WTC11 (cell line): ENCODE measurements at regions not wholly inside any gene's neighbourhood (a gene's known extent, or its start where the extent isn't known, plus 50 kb on each side); places are given as distances from the start of the nearest gene placed in this dataset.

Experiments used
- ATAC-seq: fragments of 200-7000 bp; cut with Tn5 transposase; 2 replicates; pipeline ENCODE4 v1.10.0; 2021; ENCODE audit warnings: mild to moderate bottlenecking, moderate library complexity
- CTCF ChIA-PET: fragments of 300-600 bp; sonication (Branson Sonifier 250); formaldehyde crosslinking; loops from one replicate; lab custom pipeline; 2021; ENCODE audit warnings: antibody characterized with exemption; lab: Charles Lee
- POLR2A ChIA-PET: fragments of 350-600 bp; sonication (Branson Sonifier 250); formaldehyde crosslinking; loops from one replicate; lab custom pipeline; 2021; ENCODE audit warnings: antibody characterized with exemption; lab: Charles Lee
- DNase-seq: peaks from one replicate; pipeline ENCODE4 v3.0.0; 2021; ENCODE audit warnings: low spot score
- H3K27ac Mint-ChIP-seq: 2 replicates; pipeline ENCODE4 v1.8.0; 2021; ENCODE audit warnings: mixed read lengths
- H3K27me3 Mint-ChIP-seq: 2 replicates; pipeline ENCODE4 v1.8.0; 2021; ENCODE audit warnings: low read depth, mild to moderate bottlenecking, moderate library complexity, mixed read lengths
- H3K36me3 Mint-ChIP-seq: 2 replicates; pipeline ENCODE4 v1.8.0; 2021; ENCODE audit warnings: mixed read lengths
- H3K4me1 Mint-ChIP-seq: 2 replicates; pipeline ENCODE4 v1.8.0; 2022; ENCODE audit warnings: mixed read lengths
- H3K4me3 Mint-ChIP-seq: 2 replicates; pipeline ENCODE4 v1.8.0; 2021; ENCODE audit warnings: mild to moderate bottlenecking, moderate library complexity, mixed read lengths
- H3K9me3 Mint-ChIP-seq: 2 replicates; pipeline ENCODE4 v1.8.0; 2021; ENCODE audit warnings: mixed read lengths
- JAZF1 ChIP-seq: fragments of 250-450 bp; sonication (Bioruptor Pico); IDR thresholded peaks from 2 replicates; pipeline ENCODE4 v1.9.0; 2021; ENCODE audit warnings: moderate library complexity, mild to moderate bottlenecking, inconsistent platforms
- NR2C2 ChIP-seq: sonication (generic); formaldehyde crosslinking; IDR thresholded peaks from 2 replicates; pipeline ENCODE4 v1.8.0; 2022; ENCODE audit warnings: mild to moderate bottlenecking, missing genetic modification reagents
- RORB ChIP-seq: fragments of 250-450 bp; sonication (Bioruptor Pico); IDR thresholded peaks from 2 replicates; pipeline ENCODE4 v1.9.0; 2021; ENCODE audit warnings: mild to moderate bottlenecking
- SMAD3 ChIP-seq: sonication (generic); formaldehyde crosslinking; IDR thresholded peaks from 2 replicates; pipeline ENCODE4 v1.8.0; 2022; ENCODE audit warnings: missing genetic modification reagents, mild to moderate bottlenecking, borderline replicate concordance
- SMAD4 ChIP-seq: sonication (generic); formaldehyde crosslinking; IDR thresholded peaks from 2 replicates; pipeline ENCODE4 v1.8.0; 2022; ENCODE audit warnings: mild to moderate bottlenecking, missing genetic modification reagents
- ZNF317 ChIP-seq: sonication (generic); formaldehyde crosslinking; IDR thresholded peaks from 2 replicates; pipeline ENCODE4 v1.8.1; 2023; ENCODE audit warnings: low read depth, mild to moderate bottlenecking, moderate library complexity, missing genetic modification reagents, borderline replicate concordance
- ZNF396 ChIP-seq: fragments of 250-450 bp; sonication (Bioruptor Pico); IDR thresholded peaks from 2 replicates; pipeline ENCODE4 v1.8.0; 2021; ENCODE audit warnings: mild to moderate bottlenecking, moderate library complexity, borderline replicate concordance
- ZNF423 ChIP-seq: fragments of 250-450 bp; sonication (Bioruptor Pico); IDR thresholded peaks from 2 replicates; pipeline ENCODE4 v2.1.2; 2022; ENCODE audit warnings: mild to moderate bottlenecking, moderate library complexity
- ZNF671 ChIP-seq: fragments of 250-450 bp; sonication (Bioruptor Pico); IDR thresholded peaks from 2 replicates; pipeline ENCODE4 v1.8.0; 2021; ENCODE audit warnings: mild to moderate bottlenecking
- TF ChIP-seq, protein P1 (sequence below): sonication (generic); formaldehyde crosslinking; IDR thresholded peaks from 2 replicates; pipeline ENCODE4 v1.8.0; 2023; ENCODE audit warnings: mild to moderate bottlenecking, missing genetic modification reagents
- TF ChIP-seq, protein P2 (sequence below): sonication (generic); formaldehyde crosslinking; IDR thresholded peaks from 2 replicates; pipeline ENCODE4 v1.8.1; 2022; ENCODE audit warnings: mild to moderate bottlenecking, moderate library complexity, missing genetic modification reagents
- TF ChIP-seq, protein P3 (sequence below): sonication (generic); formaldehyde crosslinking; IDR thresholded peaks from 2 replicates; pipeline ENCODE4 v1.8.1; 2023; ENCODE audit warnings: mild to moderate bottlenecking, missing genetic modification reagents, moderate library complexity
- TF ChIP-seq, protein P4 (sequence below): sonication (generic); formaldehyde crosslinking; IDR thresholded peaks from 2 replicates; pipeline ENCODE4 v1.8.0; 2022; ENCODE audit warnings: mild to moderate bottlenecking, missing genetic modification reagents
- TF ChIP-seq, protein P5 (sequence below): sonication (generic); formaldehyde crosslinking; IDR thresholded peaks from 2 replicates; pipeline ENCODE4 v1.8.0; 2023; ENCODE audit warnings: missing genetic modification reagents, mild to moderate bottlenecking, borderline replicate concordance
- TF ChIP-seq, protein P6 (sequence below): sonication (generic); formaldehyde crosslinking; IDR thresholded peaks from 2 replicates; pipeline ENCODE4 v1.8.1; 2023; ENCODE audit warnings: mild to moderate bottlenecking, moderate library complexity, missing genetic modification reagents

DNA sequence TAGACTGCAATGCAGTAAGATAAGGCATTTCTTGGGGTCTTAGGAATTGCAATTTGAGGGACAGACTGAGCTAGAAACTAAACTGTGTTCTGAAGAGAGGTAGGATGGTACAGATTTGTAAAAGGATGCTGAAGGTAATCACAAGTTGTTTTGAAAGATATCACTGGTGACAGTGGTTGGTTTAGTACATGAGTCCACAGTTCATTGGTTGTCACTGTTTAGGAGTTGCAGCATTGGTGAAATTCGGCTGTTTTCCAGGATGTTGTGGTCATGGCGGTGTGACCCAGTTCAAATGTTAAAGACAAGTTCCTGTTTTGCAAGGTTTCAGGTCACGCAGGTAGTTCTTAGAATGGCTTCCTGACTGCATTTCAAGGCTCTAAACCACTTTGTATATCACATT lies 292.8 kb upstream of the B3GALT2 start:
- Mint-ChIP-seq H3K36me3 (no peaks in the 10 kb centered on the region), H3K4me3 (no peak overlapping the region), H3K9me3 (no peaks in the 10 kb centered on the region), H3K4me1 (peaks cover 6% of the 10 kb centered on the region), H3K27me3 (no peaks in the 10 kb centered on the region), H3K27ac (no peak overlapping the region)
- POLR2A ChIA-PET = no interaction called here
- no peak for DNase-seq
- TF ChIP-seq, protein P1, sequence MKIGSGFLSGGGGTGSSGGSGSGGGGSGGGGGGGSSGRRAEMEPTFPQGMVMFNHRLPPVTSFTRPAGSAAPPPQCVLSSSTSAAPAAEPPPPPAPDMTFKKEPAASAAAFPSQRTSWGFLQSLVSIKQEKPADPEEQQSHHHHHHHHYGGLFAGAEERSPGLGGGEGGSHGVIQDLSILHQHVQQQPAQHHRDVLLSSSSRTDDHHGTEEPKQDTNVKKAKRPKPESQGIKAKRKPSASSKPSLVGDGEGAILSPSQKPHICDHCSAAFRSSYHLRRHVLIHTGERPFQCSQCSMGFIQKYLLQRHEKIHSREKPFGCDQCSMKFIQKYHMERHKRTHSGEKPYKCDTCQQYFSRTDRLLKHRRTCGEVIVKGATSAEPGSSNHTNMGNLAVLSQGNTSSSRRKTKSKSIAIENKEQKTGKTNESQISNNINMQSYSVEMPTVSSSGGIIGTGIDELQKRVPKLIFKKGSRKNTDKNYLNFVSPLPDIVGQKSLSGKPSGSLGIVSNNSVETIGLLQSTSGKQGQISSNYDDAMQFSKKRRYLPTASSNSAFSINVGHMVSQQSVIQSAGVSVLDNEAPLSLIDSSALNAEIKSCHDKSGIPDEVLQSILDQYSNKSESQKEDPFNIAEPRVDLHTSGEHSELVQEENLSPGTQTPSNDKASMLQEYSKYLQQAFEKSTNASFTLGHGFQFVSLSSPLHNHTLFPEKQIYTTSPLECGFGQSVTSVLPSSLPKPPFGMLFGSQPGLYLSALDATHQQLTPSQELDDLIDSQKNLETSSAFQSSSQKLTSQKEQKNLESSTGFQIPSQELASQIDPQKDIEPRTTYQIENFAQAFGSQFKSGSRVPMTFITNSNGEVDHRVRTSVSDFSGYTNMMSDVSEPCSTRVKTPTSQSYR (CRISPR knock-in tag) = no peak
- ATAC-seq = peak; percentile 24; the same call in 1 of the 2 replicates
- CTCF ChIA-PET = no interaction called here

DNA sequence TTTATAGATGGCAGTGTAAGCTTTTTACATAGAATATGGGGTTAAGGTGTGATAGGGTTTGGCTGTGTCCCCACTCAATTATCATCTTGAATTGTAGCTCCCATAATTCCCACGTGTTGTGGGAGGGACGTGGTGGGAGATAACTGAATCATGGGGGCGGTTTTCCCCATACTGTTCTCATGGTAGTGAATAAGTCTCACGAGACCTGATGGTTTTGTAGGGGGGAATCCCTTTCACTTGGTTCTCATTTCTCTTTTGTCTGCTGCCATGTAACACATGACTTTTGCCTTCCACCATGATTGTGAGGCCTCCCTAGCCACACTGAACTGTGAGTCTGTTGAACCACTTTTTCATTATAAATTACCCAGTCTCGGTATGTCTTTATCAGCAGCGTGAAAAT lies 290.3 kb upstream of the B3GALT2 start:
- ChIA-PET CTCF (no interaction called here), POLR2A (no interaction called here)
- H3K4me3 Mint-ChIP-seq = no peak overlapping the region
- ATAC-seq (no peak), DNase-seq (no peak)
- peaks cover 6% of the 10 kb centered on the region for H3K4me1 Mint-ChIP-seq
- no peaks in the 10 kb centered on the region for H3K27me3 Mint-ChIP-seq
- H3K9me3 Mint-ChIP-seq = peaks cover 13% of the 10 kb centered on the region
- no peaks in the 10 kb centered on the region; the same call in 1 of the 2 replicates for H3K36me3 Mint-ChIP-seq
- TF ChIP-seq, protein P2, sequence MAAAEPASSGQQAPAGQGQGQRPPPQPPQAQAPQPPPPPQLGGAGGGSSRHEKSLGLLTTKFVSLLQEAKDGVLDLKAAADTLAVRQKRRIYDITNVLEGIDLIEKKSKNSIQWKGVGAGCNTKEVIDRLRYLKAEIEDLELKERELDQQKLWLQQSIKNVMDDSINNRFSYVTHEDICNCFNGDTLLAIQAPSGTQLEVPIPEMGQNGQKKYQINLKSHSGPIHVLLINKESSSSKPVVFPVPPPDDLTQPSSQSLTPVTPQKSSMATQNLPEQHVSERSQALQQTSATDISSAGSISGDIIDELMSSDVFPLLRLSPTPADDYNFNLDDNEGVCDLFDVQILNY (CRISPR knock-in tag) = no peak
- TF ChIP-seq, protein P3, sequence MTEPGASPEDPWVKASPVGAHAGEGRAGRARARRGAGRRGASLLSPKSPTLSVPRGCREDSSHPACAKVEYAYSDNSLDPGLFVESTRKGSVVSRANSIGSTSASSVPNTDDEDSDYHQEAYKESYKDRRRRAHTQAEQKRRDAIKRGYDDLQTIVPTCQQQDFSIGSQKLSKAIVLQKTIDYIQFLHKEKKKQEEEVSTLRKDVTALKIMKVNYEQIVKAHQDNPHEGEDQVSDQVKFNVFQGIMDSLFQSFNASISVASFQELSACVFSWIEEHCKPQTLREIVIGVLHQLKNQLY (CRISPR knock-in tag) = no peak
- TF ChIP-seq, protein P4, sequence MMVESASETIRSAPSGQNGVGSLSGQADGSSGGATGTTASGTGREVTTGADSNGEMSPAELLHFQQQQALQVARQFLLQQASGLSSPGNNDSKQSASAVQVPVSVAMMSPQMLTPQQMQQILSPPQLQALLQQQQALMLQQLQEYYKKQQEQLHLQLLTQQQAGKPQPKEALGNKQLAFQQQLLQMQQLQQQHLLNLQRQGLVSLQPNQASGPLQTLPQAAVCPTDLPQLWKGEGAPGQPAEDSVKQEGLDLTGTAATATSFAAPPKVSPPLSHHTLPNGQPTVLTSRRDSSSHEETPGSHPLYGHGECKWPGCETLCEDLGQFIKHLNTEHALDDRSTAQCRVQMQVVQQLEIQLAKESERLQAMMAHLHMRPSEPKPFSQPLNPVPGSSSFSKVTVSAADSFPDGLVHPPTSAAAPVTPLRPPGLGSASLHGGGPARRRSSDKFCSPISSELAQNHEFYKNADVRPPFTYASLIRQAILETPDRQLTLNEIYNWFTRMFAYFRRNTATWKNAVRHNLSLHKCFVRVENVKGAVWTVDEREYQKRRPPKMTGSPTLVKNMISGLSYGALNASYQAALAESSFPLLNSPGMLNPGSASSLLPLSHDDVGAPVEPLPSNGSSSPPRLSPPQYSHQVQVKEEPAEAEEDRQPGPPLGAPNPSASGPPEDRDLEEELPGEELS (CRISPR knock-in tag) = no peak
- TF ChIP-seq ZNF423 (CRISPR knock-in tag) = no peak
- no peak for TF ChIP-seq ZNF671
- TF ChIP-seq ZNF396 = no peak
- no peak for TF ChIP-seq NR2C2
- TF ChIP-seq, protein P5, sequence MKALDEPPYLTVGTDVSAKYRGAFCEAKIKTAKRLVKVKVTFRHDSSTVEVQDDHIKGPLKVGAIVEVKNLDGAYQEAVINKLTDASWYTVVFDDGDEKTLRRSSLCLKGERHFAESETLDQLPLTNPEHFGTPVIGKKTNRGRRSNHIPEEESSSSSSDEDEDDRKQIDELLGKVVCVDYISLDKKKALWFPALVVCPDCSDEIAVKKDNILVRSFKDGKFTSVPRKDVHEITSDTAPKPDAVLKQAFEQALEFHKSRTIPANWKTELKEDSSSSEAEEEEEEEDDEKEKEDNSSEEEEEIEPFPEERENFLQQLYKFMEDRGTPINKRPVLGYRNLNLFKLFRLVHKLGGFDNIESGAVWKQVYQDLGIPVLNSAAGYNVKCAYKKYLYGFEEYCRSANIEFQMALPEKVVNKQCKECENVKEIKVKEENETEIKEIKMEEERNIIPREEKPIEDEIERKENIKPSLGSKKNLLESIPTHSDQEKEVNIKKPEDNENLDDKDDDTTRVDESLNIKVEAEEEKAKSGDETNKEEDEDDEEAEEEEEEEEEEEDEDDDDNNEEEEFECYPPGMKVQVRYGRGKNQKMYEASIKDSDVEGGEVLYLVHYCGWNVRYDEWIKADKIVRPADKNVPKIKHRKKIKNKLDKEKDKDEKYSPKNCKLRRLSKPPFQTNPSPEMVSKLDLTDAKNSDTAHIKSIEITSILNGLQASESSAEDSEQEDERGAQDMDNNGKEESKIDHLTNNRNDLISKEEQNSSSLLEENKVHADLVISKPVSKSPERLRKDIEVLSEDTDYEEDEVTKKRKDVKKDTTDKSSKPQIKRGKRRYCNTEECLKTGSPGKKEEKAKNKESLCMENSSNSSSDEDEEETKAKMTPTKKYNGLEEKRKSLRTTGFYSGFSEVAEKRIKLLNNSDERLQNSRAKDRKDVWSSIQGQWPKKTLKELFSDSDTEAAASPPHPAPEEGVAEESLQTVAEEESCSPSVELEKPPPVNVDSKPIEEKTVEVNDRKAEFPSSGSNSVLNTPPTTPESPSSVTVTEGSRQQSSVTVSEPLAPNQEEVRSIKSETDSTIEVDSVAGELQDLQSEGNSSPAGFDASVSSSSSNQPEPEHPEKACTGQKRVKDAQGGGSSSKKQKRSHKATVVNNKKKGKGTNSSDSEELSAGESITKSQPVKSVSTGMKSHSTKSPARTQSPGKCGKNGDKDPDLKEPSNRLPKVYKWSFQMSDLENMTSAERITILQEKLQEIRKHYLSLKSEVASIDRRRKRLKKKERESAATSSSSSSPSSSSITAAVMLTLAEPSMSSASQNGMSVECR (CRISPR knock-in tag) = no peak
- no peak for TF ChIP-seq ZNF317
- TF ChIP-seq SMAD3 (CRISPR knock-in tag) = no peak
- TF ChIP-seq RORB (CRISPR knock-in tag) = no peak
- TF ChIP-seq, protein P6, sequence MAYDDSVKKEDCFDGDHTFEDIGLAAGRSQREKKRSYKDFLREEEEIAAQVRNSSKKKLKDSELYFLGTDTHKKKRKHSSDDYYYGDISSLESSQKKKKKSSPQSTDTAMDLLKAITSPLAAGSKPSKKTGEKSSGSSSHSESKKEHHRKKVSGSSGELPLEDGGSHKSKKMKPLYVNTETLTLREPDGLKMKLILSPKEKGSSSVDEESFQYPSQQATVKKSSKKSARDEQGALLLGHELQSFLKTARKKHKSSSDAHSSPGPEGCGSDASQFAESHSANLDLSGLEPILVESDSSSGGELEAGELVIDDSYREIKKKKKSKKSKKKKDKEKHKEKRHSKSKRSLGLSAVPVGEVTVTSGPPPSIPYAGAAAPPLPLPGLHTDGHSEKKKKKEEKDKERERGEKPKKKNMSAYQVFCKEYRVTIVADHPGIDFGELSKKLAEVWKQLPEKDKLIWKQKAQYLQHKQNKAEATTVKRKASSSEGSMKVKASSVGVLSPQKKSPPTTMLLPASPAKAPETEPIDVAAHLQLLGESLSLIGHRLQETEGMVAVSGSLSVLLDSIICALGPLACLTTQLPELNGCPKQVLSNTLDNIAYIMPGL (CRISPR knock-in tag) = no peak
- no peak for TF ChIP-seq JAZF1 (CRISPR knock-in tag)
- no peak for TF ChIP-seq SMAD4 (CRISPR knock-in tag)
- H3K27ac Mint-ChIP-seq = no peak overlapping the region
